Occipital lobe (tissue), 1 donor: ENCODE measurements at regions not wholly inside any gene's neighbourhood (a gene's known extent, or its start where the extent isn't known, plus 50 kb on each side); places are given as distances from the start of the nearest gene placed in this dataset.

ENCODE experiments used
- DNase-seq: peaks from one replicate; lab custom pipeline; 2025; lab: John Stamatoyannopoulos, UW

GRCh38 chr3:194080913-194081800 lies 54.8 kb upstream of the HES1 start:
- DNase-seq = no peak

DNA sequence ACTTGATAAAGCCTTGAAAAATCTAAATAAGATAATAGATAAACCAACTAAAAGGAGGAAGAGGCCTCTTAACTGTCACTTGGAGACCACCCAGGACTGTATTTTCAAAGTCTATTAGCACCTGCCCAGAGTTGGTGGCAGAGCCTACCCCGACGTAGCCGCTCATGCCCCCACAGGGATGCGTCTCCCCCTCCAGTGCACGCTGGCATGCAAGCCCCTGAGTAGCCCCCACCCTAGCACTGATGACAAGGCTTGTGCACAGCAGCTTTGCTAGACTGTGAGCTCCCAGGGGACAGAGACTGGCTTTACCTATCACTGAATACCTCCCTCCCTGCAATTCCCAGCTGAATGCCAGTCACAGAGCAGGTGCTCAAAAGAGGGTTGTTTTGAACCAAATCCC lies 54.1 kb upstream of the HES1 start:
- DNase-seq = no peak

- no peak for DNase-seq
Observed at GRCh38 chr3:194082743-194083636, 53.0 kb upstream of the HES1 start.

DNA sequence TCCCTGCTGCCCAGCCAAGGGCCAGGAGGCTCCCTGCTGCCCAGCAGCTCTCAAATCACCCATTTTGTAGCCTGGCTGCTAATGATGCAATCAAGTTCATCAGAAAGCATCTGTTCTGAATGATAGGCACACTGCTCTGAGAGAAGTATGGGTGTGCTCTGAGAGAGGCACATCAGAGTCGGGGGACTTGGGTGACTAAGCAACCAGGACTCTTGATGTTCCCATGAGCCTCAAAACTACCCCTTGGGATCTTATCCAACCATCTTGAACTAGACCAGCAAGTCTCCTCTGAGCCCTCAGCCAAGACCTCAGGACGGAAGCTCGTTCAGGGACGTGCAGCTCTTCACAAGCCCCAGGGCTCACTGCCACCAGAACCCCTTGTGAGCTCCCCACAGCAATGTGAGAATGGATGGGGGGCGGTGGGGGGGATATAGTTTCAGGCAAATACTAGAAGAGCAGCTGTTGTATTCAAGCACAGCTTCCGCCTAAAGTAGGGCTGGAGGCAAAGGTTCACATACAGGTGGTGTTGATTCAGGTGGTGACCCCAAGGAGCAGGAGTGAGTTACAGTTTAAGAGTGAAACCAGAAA lies 52.2 kb upstream of the HES1 start:
- no peak for DNase-seq

DNA sequence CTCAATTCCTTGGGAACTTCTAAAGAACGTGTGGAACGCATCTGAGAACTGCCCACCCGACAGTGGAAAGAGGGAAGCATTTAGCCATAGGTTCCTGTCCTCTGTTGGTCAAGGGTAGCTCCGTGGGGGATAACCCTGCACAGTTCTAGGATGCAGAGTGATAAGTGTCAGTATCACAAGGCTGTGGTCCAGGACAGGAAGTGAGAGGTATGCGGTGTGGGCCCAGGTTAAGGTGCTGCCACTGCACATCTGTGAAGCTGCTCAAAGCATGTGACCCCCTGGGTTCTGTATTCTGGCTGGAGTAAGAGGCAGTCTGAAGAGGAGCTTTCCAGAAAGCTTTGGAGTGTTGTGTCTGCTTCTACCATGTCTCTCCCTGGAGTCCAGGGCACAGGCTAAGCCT lies 51.7 kb upstream of the HES1 start:
- DNase-seq = no peak
